Suprapubic skin (tissue), 4 donors: ENCODE measurements at regions not wholly inside any gene's neighbourhood (a gene's known extent, or its start where the extent isn't known, plus 50 kb on each side); places are given as distances from the start of the nearest gene placed in this dataset.

Source experiments
- DNase-seq, 2 donors: peaks; one replicate each; pipeline ENCODE4 v3.0.0-alpha.2; 2019; ENCODE audit warnings: low spot score in 2 of 2
- H3K27ac ChIP-seq: fragments of 200-600 bp; sonication (generic); one replicate; pipeline ENCODE4 v1.5.1; 2019
- H3K27me3 ChIP-seq: fragments of 200-600 bp; sonication (generic); one replicate; pipeline ENCODE4 v1.5.1; 2019
- H3K36me3 ChIP-seq: fragments of 200-600 bp; sonication (generic); one replicate; pipeline ENCODE4 v1.5.1; 2019
- H3K4me1 ChIP-seq: fragments of 200-600 bp; sonication (generic); one replicate; pipeline ENCODE4 v1.5.1; 2019
- H3K4me3 ChIP-seq: fragments of 200-600 bp; sonication (generic); one replicate; pipeline ENCODE4 v1.5.1; 2019; ENCODE audit warnings: mild to moderate bottlenecking
- H3K9me3 ChIP-seq: fragments of 200-600 bp; sonication (generic); one replicate; pipeline ENCODE4 v1.5.1; 2019
- CTCF ChIP-seq, 2 donors: fragments of 200-600 bp in 1 of 2; fragments of 450-650 bp in 1 of 2; sonication (generic) in 1 of 2; IDR thresholded peaks; one replicate each; pipeline ENCODE4 v1.5.1; 2016 to 2019; ENCODE audit warnings: antibody characterized with exemption in 2 of 2, mild to moderate bottlenecking in 1 of 2, moderate library complexity in 1 of 2
- EP300 ChIP-seq: sonication (generic); formaldehyde crosslinking; IDR thresholded peaks from one replicate; pipeline ENCODE4 v1.6.1; 2017; ENCODE audit warnings: antibody characterized with exemption
- POLR2A ChIP-seq, 2 donors: fragments of 450-650 bp; IDR thresholded peaks; one replicate each; pipeline ENCODE4 v1.6.1; 2017; ENCODE audit warnings: antibody characterized with exemption in 2 of 2, mild to moderate bottlenecking in 2 of 2, moderate library complexity in 2 of 2
- POLR2AphosphoS5 ChIP-seq, 3 donors: sonication (generic); formaldehyde crosslinking; IDR thresholded peaks; one replicate each; pipeline ENCODE4 v1.6.1; 2017; ENCODE audit warnings: antibody characterized with exemption in 3 of 3
- WGBS: methylation state at CpG from one replicate; pipeline ENCODE4 v1.1.5; 2018; 5-methylcytosine and 5-hydroxymethylcytosine counted together

GRCh38 chr5:108637134-108637533, 110.6 kb upstream of the FER start:
- TF ChIP-seq EP300 (no peak), CTCF (IDR thresholded peaks at IDR 0.05) (no peak), POLR2A (IDR thresholded peaks at IDR 0.05) (no peak), POLR2AphosphoS5 (IDR thresholded peaks at IDR 0.05) (no peak)
- peaks cover 2% of the 10 kb centered on the region for H3K4me1 ChIP-seq
- 81% methylated on average over 1 of the region's 1 CpG for WGBS
- no peaks in the 10 kb centered on the region for H3K9me3 ChIP-seq
- no peak overlapping the region for H3K27ac ChIP-seq
- DNase-seq: no peak
- H3K4me3 ChIP-seq: no peak overlapping the region
- no peaks in the 10 kb centered on the region for H3K36me3 ChIP-seq
- no peaks in the 10 kb centered on the region for H3K27me3 ChIP-seq

DNA sequence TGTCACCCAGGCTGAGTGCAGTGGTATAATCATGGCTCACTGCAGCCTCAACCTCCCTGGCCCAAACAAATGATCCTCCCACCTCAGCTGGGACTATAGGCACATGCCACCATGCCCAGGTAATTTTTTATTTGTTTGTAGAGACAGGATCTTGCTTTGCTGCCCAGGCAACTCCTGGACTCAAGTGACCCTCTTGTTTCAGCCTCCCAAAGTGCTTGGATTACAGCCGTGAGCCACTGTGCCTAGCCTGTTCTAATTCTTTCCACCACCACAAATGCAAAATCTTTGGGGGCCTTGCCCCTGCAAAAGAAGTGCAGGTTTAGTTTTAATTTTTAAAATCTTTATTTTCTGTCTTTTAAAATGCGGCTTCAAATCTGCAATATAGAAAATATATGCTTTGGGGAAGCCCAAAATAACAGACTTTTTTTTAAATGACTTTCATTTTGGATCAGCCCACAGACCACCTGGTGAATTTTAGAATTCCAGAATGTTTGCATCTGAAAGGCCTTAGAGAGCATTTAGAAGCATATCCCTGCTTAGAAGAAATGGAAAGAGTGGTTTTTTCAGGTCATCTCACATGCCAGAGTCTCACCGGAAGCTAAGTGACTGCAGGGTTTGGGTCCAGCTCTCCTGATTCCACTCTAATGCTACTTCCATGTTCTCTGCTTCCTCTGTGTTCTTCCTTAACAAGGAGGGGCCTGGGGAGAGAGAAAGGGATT, 111.4 kb upstream of the FER start:
- TF ChIP-seq POLR2AphosphoS5 (IDR thresholded peaks at IDR 0.05) (no peak), EP300 (no peak), POLR2A (IDR thresholded peaks at IDR 0.05) (no peak), CTCF (IDR thresholded peaks at IDR 0.05) (no peak)
- Histone ChIP-seq H3K4me1 (no peaks in the 10 kb centered on the region), H3K9me3 (no peaks in the 10 kb centered on the region), H3K27ac (no peak overlapping the region), H3K27me3 (no peaks in the 10 kb centered on the region), H3K4me3 (no peak overlapping the region), H3K36me3 (no peaks in the 10 kb centered on the region)
- WGBS: 94% methylated on average over 3 of the region's 3 CpGs
- DNase-seq: no peak

DNA sequence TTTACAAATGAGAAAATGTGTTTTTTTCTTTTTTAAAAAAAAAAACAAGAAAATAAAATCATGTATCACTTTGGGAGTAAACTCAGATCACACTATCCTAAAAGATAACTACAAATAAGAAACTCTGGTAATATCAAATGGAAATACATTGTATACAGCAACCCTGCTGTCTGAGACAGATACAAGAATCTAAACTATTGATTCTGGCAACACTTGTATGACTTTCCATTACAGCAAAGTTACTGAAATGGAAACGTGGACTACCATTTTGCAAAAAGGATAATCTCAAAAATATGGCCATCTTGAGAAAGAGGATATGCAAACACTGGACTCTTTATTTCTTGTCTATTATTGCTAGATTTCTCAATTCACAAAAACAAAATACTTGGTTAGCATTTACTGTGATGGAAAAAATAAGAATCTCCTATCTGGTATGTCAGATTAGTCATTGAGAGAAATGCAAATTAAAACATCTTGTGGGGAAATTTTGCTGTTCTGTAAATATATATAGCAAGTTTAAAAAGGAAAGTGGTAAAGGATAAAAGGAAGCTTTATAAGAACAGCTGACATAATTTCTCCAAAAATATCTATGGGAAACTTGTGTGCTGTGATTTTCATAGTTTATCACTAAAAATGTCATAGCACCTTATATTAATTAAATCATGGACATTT, 112.9 kb upstream of the FER start:
- Histone ChIP-seq H3K27me3 (no peaks in the 10 kb centered on the region), H3K27ac (no peak overlapping the region), H3K4me3 (no peak overlapping the region), H3K9me3 (no peaks in the 10 kb centered on the region), H3K36me3 (no peaks in the 10 kb centered on the region), H3K4me1 (no peaks in the 10 kb centered on the region)
- 62% methylated on average over 1 of the region's 1 CpG for WGBS
- no peak for DNase-seq
- TF ChIP-seq CTCF (IDR thresholded peaks at IDR 0.05) (no peak), EP300 (no peak), POLR2A (IDR thresholded peaks at IDR 0.05) (no peak), POLR2AphosphoS5 (IDR thresholded peaks at IDR 0.05) (no peak)

DNA sequence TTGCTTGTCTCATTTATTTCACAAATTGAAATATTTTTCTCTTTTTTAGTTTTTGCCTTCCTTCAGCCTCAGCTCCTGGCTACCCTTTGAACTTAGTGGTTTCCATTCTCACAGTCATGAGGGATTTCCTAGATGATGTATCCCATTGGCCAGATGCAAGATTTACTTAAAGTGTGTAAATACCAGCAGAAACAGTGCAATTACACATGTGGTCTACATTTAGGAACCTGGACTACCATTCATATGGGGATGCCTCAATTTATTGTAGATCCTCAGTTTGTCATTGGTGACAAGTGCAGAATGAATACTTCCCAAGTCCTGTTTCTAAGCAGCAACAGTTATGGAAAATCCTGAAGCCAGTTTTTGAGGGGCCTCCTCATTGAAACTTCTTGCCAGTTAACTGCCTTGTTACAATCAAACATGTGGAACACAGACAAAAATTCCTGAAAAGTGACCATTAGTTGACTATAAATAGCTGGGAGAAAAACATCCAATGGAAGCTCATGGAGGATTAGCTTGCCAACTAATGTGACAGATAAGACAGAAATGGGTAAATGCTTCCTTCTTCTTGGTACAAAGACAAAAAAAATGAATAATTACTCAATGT, 113.6 kb upstream of the FER start:
- H3K4me3 ChIP-seq: no peak overlapping the region
- no peak overlapping the region for H3K27ac ChIP-seq
- no peaks in the 10 kb centered on the region for H3K9me3 ChIP-seq
- DNase-seq: no peak
- H3K36me3 ChIP-seq: no peaks in the 10 kb centered on the region
- no peaks in the 10 kb centered on the region for H3K4me1 ChIP-seq
- no peaks in the 10 kb centered on the region for H3K27me3 ChIP-seq
- TF ChIP-seq POLR2A (IDR thresholded peaks at IDR 0.05): no peak
- no peak for TF ChIP-seq EP300
- TF ChIP-seq CTCF (IDR thresholded peaks at IDR 0.05): no peak
- TF ChIP-seq POLR2AphosphoS5 (IDR thresholded peaks at IDR 0.05): no peak

- TF ChIP-seq CTCF (IDR thresholded peaks at IDR 0.05) (no peak), POLR2AphosphoS5 (IDR thresholded peaks at IDR 0.05) (no peak), EP300 (no peak), POLR2A (IDR thresholded peaks at IDR 0.05) (no peak)
- H3K4me1 ChIP-seq: no peaks in the 10 kb centered on the region
- WGBS: 88% methylated on average over 2 of the region's 2 CpGs
- H3K9me3 ChIP-seq: no peaks in the 10 kb centered on the region
- no peaks in the 10 kb centered on the region for H3K27me3 ChIP-seq
- DNase-seq: no peak
- no peaks in the 10 kb centered on the region for H3K36me3 ChIP-seq
- no peak overlapping the region for H3K4me3 ChIP-seq
- no peak overlapping the region for H3K27ac ChIP-seq
Measured at GRCh38 chr5:108629779-108630528, 117.7 kb upstream of the FER start.
